GM12878 (cell line): ENCODE measurements at regions not wholly inside any gene's neighbourhood (a gene's known extent, or its start where the extent isn't known, plus 50 kb on each side); places are given as distances from the start of the nearest gene placed in this dataset.

ENCODE experiments used
- ATAC-seq: fragments of 200-7000 bp; cut with Tn5 transposase; 3 replicates; pipeline ENCODE4 v1.9.1; 2020; ENCODE audit warnings: mild to moderate bottlenecking, moderate library complexity
- BruUV-seq: library from RNA; stranded (reverse); fragments of 400-500 nt; replicated peaks from 2 replicates; lab custom pipeline; 2021; lab: Mats Ljungman, UMichigan
- CTCF ChIA-PET: fragments of 300-600 bp; sonication (Branson Sonifier 250); formaldehyde crosslinking; extraction: SDS; loops from one replicate; lab custom pipeline; 2021; ENCODE audit warnings: inconsistent platforms; lab: Yijun Ruan, JAX
- POLR2A ChIA-PET: fragments of 350-600 bp; formaldehyde crosslinking; extraction: SDS; loops from one replicate; lab custom pipeline; 2021; ENCODE audit warnings: inconsistent platforms; lab: Charles Lee
- RAD21 ChIA-PET: fragments of 300-600 bp; sonication (Branson Sonifier 250); formaldehyde crosslinking; loops from one replicate; lab custom pipeline; 2023; ENCODE audit warnings: antibody characterized with exemption; ENCODE audit not compliant: unreplicated experiment; lab: Charles Lee
- SMC1A ChIA-PET: fragments of 300-600 bp; sonication (Branson Sonifier 250); formaldehyde crosslinking; loops from one replicate; lab custom pipeline; 2023; ENCODE audit not compliant: unreplicated experiment, uncharacterized antibody; lab: Charles Lee
- DNase-seq: peaks from one replicate; pipeline ENCODE4 v3.0.0-alpha.2; 2011; ENCODE audit warnings: low read depth, low spot score
- FAIRE-seq: peaks from 3 replicates; lab custom pipeline; 2011; peaks lifted over from hg19 to GRCh38; lab: Jason Lieb, UNC
- H2AFZ ChIP-seq: 2 replicates; pipeline ENCODE4 v1.6.0; 2011; ENCODE audit warnings: low read depth, low read length, control low read depth; ENCODE audit not compliant: control insufficient read depth
- H3K27ac ChIP-seq: 2 replicates; pipeline ENCODE4 v1.5.1; 2011; ENCODE audit warnings: control low read depth; ENCODE audit not compliant: control insufficient read depth, insufficient read depth
- H3K27me3 ChIP-seq, 2 experiments: replicated peaks in 1 of 2; 2 replicates each; pipeline versions ENCODE4 v1.6.0 to v1.6.1; 2011; ENCODE audit warnings: low read length in 1 of 2; ENCODE audit not compliant: control insufficient read depth in 2 of 2, insufficient read depth in 2 of 2
- H3K36me3 ChIP-seq, 2 experiments: 2 replicates each; pipeline ENCODE4 v1.5.1; 2011; ENCODE audit warnings: low read length in 1 of 2; ENCODE audit not compliant: control insufficient read depth in 2 of 2, insufficient read depth in 2 of 2
- H3K4me1 ChIP-seq: 2 replicates; pipeline ENCODE4 v1.6.1; 2011; ENCODE audit warnings: mild to moderate bottlenecking, low read length, moderate library complexity, mixed read lengths; ENCODE audit not compliant: control insufficient read depth, insufficient read depth
- H3K4me2 ChIP-seq: 2 replicates; pipeline ENCODE4 v1.6.0; 2011; ENCODE audit warnings: control low read depth; ENCODE audit not compliant: control insufficient read depth, insufficient read depth
- H3K4me3 ChIP-seq: fragments of 200-600 bp; sonication (generic); 2 replicates; pipeline ENCODE4 v1.5.1; 2016
- H3K79me2 ChIP-seq: 2 replicates; pipeline ENCODE4 v1.6.0; 2011; ENCODE audit warnings: low read length; ENCODE audit not compliant: control insufficient read depth, insufficient read depth
- H3K9ac ChIP-seq: 2 replicates; pipeline ENCODE4 v1.8.0; 2011; ENCODE audit warnings: low read length, control low read depth, mixed read lengths; ENCODE audit not compliant: control insufficient read depth, insufficient read depth
- H3K9me3 ChIP-seq: replicated peaks from 3 replicates; pipeline ENCODE4 v1.5.1; 2011; ENCODE audit warnings: mild to moderate bottlenecking, low read length; ENCODE audit not compliant: control insufficient read depth, insufficient read depth
- H4K20me1 ChIP-seq: 2 replicates; pipeline ENCODE4 v1.6.0; 2011; ENCODE audit not compliant: control insufficient read depth, insufficient read depth
- BCL11A ChIP-seq: IDR thresholded peaks from 2 replicates; pipeline ENCODE4 v1.6.1; 2011; ENCODE audit warnings: low read depth, low read length
- ESRRA ChIP-seq: IDR thresholded peaks from 2 replicates; pipeline ENCODE4 v1.6.1; 2012; ENCODE audit warnings: mild to moderate bottlenecking, low read length, improper control_type of control experiment
- FOS ChIP-seq: IDR thresholded peaks from 3 replicates; pipeline ENCODE4 v1.6.1; 2011; ENCODE audit warnings: borderline replicate concordance; ENCODE audit not compliant: insufficient read length; ENCODE audit errors: extremely low read depth
- KAT2A ChIP-seq: conservative IDR thresholded peaks from 2 replicates; pipeline ENCODE4 v1.6.1; 2011; ENCODE audit warnings: low read depth, low read length; ENCODE audit not compliant: control insufficient read depth
- MLLT1 ChIP-seq: fragments of 450-650 bp; IDR thresholded peaks from 2 replicates; pipeline ENCODE4 v1.6.1; 2016; ENCODE audit warnings: mild to moderate bottlenecking
- TCF12 ChIP-seq: IDR thresholded peaks from 2 replicates; pipeline ENCODE4 v1.6.1; 2011; ENCODE audit warnings: low read depth, mild to moderate bottlenecking, low read length
- ZNF274 ChIP-seq: IDR thresholded peaks from one replicate; pipeline ENCODE4 v1.8.0; 2011; ENCODE audit not compliant: insufficient read length, insufficient read depth
- ZZZ3 ChIP-seq: IDR thresholded peaks from 2 replicates; pipeline ENCODE4 v1.6.1; 2011; ENCODE audit warnings: low read depth; ENCODE audit not compliant: control insufficient read depth, insufficient read length
- WGBS: methylation state at CpG from one replicate; pipeline ENCODE4 v1.1.6; 2016; ENCODE audit warnings: low lambda C conversion rate; ENCODE audit not compliant: insufficient replicate concordance, insufficient coverage; ENCODE audit errors: missing lambda C conversion rate; 5-methylcytosine and 5-hydroxymethylcytosine counted together
- in situ Hi-C: fragments of 300-500 bp; cut with MboI; formaldehyde crosslinking; loops from 9 replicates; pipeline ENCODE4 v1.14.3; 2018; ENCODE audit warnings: mixed read lengths
- intact Hi-C: fragments of 100-400 bp; cut with micrococcal nuclease; formaldehyde crosslinking; loops from one replicate; pipeline ENCODE4 v1.14.2; 2022; ENCODE audit not compliant: unreplicated experiment
- TF ChIP-seq, protein P1 (sequence below): fragments of 450-650 bp; IDR thresholded peaks from 2 replicates; pipeline ENCODE4 v1.6.1; 2016; ENCODE audit warnings: mild to moderate bottlenecking
- TF ChIP-seq, protein P2 (sequence below): IDR thresholded peaks from 2 replicates; pipeline ENCODE4 v1.6.1; 2012; ENCODE audit warnings: improper control_type of control experiment, low read depth, low read length; ENCODE audit not compliant: insufficient replicate concordance

- DNase-seq: no peak
- Histone ChIP-seq H3K9ac (no peak overlapping the region), H3K4me3 (no peak overlapping the region), H2AFZ (no peak overlapping the region), H3K27ac (no peak overlapping the region)
- ATAC-seq: no peak
- no peak for TF ChIP-seq ESRRA
- TF ChIP-seq, protein P1, sequence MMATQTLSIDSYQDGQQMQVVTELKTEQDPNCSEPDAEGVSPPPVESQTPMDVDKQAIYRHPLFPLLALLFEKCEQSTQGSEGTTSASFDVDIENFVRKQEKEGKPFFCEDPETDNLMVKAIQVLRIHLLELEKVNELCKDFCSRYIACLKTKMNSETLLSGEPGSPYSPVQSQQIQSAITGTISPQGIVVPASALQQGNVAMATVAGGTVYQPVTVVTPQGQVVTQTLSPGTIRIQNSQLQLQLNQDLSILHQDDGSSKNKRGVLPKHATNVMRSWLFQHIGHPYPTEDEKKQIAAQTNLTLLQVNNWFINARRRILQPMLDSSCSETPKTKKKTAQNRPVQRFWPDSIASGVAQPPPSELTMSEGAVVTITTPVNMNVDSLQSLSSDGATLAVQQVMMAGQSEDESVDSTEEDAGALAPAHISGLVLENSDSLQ: no peak
- TF ChIP-seq, all 136 proteins: peak for 0
- CTCF ChIA-PET: no interaction called here
- no peak overlapping the region for H3K4me2 ChIP-seq
- POLR2A ChIA-PET: no interaction called here
- in situ Hi-C loops (no loop called here), intact Hi-C loops (no loop called here)
- no peak for FAIRE-seq
- H3K4me1 ChIP-seq: no peaks in the 10 kb centered on the region
- H3K9me3 ChIP-seq: no peaks in the 10 kb centered on the region
- no TSS peak for BruUV-seq
- RAD21 ChIA-PET: no interaction called here
- H4K20me1 ChIP-seq: no peaks in the 10 kb centered on the region
- H3K36me3 ChIP-seq: no peaks in the 10 kb centered on the region
- SMC1A ChIA-PET: no interaction called here
- H3K27me3 ChIP-seq: no peaks in the 10 kb centered on the region
- no peaks in the 10 kb centered on the region for H3K79me2 ChIP-seq
- 0% methylated on average over 4 of the region's 4 CpGs for WGBS
Measured at GRCh38 chr17:15122857-15123256, 142.3 kb downstream of the PMP22 start.

DNA sequence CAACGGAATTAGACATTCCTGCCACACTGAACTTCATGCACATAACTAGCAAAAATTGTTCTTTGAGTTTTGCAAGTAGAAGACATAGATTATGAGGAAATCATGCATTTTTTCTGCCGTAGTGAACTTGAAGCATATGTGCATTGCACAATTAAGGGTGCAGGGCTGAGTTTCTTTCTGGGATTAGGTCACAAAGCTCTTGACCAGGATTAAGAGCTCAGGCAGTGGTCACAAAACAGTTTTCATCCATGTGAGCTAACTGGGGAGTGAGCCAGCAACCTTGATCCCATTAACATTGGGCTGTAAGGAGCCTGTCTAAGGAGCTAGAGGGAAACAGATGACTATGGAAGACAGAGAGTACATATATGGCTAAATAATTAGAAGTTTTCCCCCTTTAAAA is 143.7 kb downstream of the PMP22 start:
- SMC1A ChIA-PET: no interaction called here
- DNase-seq (no peak), FAIRE-seq (no peak), ATAC-seq (no peak)
- H3K4me3 ChIP-seq: no peak overlapping the region
- no peaks in the 10 kb centered on the region for H3K36me3 ChIP-seq
- no peak overlapping the region for H3K9ac ChIP-seq
- no peaks in the 10 kb centered on the region for H3K27me3 ChIP-seq
- POLR2A ChIA-PET: no interaction called here
- no peaks in the 10 kb centered on the region for H4K20me1 ChIP-seq
- intact Hi-C loops: no loop called here
- no peak overlapping the region for H3K27ac ChIP-seq
- no peaks in the 10 kb centered on the region for H3K79me2 ChIP-seq
- CTCF ChIA-PET: no interaction called here
- BruUV-seq: no TSS peak
- H3K9me3 ChIP-seq: no peaks in the 10 kb centered on the region
- no peak overlapping the region for H3K4me2 ChIP-seq
- RAD21 ChIA-PET: no interaction called here
- in situ Hi-C loops: no loop called here
- no peaks in the 10 kb centered on the region for H3K4me1 ChIP-seq
- no peak overlapping the region for H2AFZ ChIP-seq
- 0% methylated on average over 2 of the region's 2 CpGs for WGBS
- TF ChIP-seq TCF12 (no peak), ZNF274 (no peak), KAT2A (no peak), MLLT1 (no peak), FOS (no peak), BCL11A (no peak), ZZZ3 (no peak)
- TF ChIP-seq, protein P2, sequence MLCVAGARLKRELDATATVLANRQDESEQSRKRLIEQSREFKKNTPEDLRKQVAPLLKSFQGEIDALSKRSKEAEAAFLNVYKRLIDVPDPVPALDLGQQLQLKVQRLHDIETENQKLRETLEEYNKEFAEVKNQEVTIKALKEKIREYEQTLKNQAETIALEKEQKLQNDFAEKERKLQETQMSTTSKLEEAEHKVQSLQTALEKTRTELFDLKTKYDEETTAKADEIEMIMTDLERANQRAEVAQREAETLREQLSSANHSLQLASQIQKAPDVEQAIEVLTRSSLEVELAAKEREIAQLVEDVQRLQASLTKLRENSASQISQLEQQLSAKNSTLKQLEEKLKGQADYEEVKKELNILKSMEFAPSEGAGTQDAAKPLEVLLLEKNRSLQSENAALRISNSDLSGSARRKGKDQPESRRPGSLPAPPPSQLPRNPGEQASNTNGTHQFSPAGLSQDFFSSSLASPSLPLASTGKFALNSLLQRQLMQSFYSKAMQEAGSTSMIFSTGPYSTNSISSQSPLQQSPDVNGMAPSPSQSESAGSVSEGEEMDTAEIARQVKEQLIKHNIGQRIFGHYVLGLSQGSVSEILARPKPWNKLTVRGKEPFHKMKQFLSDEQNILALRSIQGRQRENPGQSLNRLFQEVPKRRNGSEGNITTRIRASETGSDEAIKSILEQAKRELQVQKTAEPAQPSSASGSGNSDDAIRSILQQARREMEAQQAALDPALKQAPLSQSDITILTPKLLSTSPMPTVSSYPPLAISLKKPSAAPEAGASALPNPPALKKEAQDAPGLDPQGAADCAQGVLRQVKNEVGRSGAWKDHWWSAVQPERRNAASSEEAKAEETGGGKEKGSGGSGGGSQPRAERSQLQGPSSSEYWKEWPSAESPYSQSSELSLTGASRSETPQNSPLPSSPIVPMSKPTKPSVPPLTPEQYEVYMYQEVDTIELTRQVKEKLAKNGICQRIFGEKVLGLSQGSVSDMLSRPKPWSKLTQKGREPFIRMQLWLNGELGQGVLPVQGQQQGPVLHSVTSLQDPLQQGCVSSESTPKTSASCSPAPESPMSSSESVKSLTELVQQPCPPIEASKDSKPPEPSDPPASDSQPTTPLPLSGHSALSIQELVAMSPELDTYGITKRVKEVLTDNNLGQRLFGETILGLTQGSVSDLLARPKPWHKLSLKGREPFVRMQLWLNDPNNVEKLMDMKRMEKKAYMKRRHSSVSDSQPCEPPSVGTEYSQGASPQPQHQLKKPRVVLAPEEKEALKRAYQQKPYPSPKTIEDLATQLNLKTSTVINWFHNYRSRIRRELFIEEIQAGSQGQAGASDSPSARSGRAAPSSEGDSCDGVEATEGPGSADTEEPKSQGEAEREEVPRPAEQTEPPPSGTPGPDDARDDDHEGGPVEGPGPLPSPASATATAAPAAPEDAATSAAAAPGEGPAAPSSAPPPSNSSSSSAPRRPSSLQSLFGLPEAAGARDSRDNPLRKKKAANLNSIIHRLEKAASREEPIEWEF: no peak
